Astrocyte (in vitro differentiated cells and primary cell): ENCODE measurements at regions not wholly inside any gene's neighbourhood (a gene's known extent, or its start where the extent isn't known, plus 50 kb on each side); places are given as distances from the start of the nearest gene placed in this dataset.

Source experiments
- CTCF ChIP-seq: IDR thresholded peaks from 2 replicates; pipeline ENCODE4 v1.5.1; 2011; ENCODE audit warnings: low read depth, mild to moderate bottlenecking, inconsistent platforms, low read length, moderate library complexity; ENCODE audit not compliant: insufficient read depth
- EZH2 ChIP-seq: IDR thresholded peaks from 2 replicates; pipeline ENCODE4 v1.6.1; 2012; ENCODE audit warnings: mild to moderate bottlenecking, low read length, inconsistent platforms; ENCODE audit not compliant: insufficient read depth

- TF ChIP-seq CTCF, result no peak
- TF ChIP-seq EZH2, result no peak
Measured at GRCh38 chrX:43566170-43566569, 89.9 kb upstream of the MAOA start.
